A549 (cell line): ENCODE measurements at regions not wholly inside any gene's neighbourhood (a gene's known extent, or its start where the extent isn't known, plus 50 kb on each side); places are given as distances from the start of the nearest gene placed in this dataset.

Experiments
- BHLHE40 ChIP-seq: IDR thresholded peaks from 2 replicates; pipeline ENCODE4 v1.6.1; 2012; ENCODE audit warnings: low read depth, low read length, inconsistent platforms
- JUNB ChIP-seq: fragments of >200 bp; sonication (Bioruptor Twin); formaldehyde crosslinking; IDR thresholded peaks from 2 replicates; pipeline ENCODE4 v1.6.1; 2016
- MAFK ChIP-seq: fragments of 450-650 bp; IDR thresholded peaks from 2 replicates; pipeline ENCODE4 v1.6.1; 2014; ENCODE audit not compliant: partially characterized antibody
- POLR2A ChIP-seq: IDR thresholded peaks from 2 replicates; pipeline ENCODE4 v1.6.1; 2012; ENCODE audit warnings: mild to moderate bottlenecking, low read length
- RARB ChIP-seq: fragments of 250-450 bp; sonication (Bioruptor Pico); IDR thresholded peaks from 2 replicates; pipeline ENCODE4 v1.8.0; 2021; ENCODE audit warnings: mild to moderate bottlenecking, moderate library complexity
- RCOR1 ChIP-seq: fragments of 150-350 bp; IDR thresholded peaks from 2 replicates; pipeline ENCODE4 v1.6.1; 2014; ENCODE audit warnings: antibody characterized with exemption, low read length, low read depth
- ZFP36 ChIP-seq: fragments of 450-650 bp; IDR thresholded peaks from 2 replicates; pipeline ENCODE4 v1.6.1; 2014; ENCODE audit warnings: borderline replicate concordance; ENCODE audit not compliant: partially characterized antibody
- TF ChIP-seq, protein P1 (sequence below): fragments of >200 bp; sonication (Bioruptor Twin); formaldehyde crosslinking; IDR thresholded peaks from 3 replicates; pipeline ENCODE4 v1.5.1; 2016
- TF ChIP-seq, protein P2 (sequence below): fragments of >200 bp; sonication (Bioruptor Twin); formaldehyde crosslinking; IDR thresholded peaks from 3 replicates; pipeline ENCODE4 v1.6.1; 2016
- TF ChIP-seq, protein P3 (sequence below): IDR thresholded peaks from 2 replicates; pipeline ENCODE4 v1.6.1; 2012

DNA sequence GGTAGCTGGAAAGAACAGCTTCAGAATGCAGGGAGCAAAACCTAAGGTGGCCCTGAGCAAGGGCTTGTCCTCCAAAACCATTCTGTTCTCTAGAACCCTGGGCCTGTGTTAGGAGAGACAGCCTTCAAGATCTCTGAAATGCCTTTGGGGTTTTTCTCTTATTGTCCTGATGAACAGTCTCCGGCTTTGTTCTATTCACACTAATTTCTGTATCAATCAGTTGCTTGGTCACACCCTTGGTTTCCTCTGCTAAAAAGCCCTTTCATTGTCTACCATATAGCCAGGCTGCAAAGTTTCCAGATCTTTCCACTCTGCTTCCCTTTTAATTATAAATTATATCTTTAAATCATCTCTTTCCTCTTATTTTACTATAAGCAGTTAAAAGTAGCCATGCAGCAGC is 219.9 kb upstream of the ARID2 start:
- TF ChIP-seq, protein P1, sequence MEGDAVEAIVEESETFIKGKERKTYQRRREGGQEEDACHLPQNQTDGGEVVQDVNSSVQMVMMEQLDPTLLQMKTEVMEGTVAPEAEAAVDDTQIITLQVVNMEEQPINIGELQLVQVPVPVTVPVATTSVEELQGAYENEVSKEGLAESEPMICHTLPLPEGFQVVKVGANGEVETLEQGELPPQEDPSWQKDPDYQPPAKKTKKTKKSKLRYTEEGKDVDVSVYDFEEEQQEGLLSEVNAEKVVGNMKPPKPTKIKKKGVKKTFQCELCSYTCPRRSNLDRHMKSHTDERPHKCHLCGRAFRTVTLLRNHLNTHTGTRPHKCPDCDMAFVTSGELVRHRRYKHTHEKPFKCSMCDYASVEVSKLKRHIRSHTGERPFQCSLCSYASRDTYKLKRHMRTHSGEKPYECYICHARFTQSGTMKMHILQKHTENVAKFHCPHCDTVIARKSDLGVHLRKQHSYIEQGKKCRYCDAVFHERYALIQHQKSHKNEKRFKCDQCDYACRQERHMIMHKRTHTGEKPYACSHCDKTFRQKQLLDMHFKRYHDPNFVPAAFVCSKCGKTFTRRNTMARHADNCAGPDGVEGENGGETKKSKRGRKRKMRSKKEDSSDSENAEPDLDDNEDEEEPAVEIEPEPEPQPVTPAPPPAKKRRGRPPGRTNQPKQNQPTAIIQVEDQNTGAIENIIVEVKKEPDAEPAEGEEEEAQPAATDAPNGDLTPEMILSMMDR = no peak
- no peak for TF ChIP-seq MAFK
- TF ChIP-seq RARB (CRISPR knock-in tag) = no peak
- no peak for TF ChIP-seq RCOR1
- no peak for TF ChIP-seq JUNB
- no peak for TF ChIP-seq POLR2A
- no peak for TF ChIP-seq ZFP36
- no peak for TF ChIP-seq BHLHE40
- TF ChIP-seq, protein P2, sequence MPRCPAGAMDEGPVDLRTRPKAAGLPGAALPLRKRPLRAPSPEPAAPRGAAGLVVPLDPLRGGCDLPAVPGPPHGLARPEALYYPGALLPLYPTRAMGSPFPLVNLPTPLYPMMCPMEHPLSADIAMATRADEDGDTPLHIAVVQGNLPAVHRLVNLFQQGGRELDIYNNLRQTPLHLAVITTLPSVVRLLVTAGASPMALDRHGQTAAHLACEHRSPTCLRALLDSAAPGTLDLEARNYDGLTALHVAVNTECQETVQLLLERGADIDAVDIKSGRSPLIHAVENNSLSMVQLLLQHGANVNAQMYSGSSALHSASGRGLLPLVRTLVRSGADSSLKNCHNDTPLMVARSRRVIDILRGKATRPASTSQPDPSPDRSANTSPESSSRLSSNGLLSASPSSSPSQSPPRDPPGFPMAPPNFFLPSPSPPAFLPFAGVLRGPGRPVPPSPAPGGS = no peak
- TF ChIP-seq, protein P3, sequence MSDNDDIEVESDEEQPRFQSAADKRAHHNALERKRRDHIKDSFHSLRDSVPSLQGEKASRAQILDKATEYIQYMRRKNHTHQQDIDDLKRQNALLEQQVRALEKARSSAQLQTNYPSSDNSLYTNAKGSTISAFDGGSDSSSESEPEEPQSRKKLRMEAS = no peak
